Natural killer cell (primary cell): ENCODE measurements at regions not wholly inside any gene's neighbourhood (a gene's known extent, or its start where the extent isn't known, plus 50 kb on each side); places are given as distances from the start of the nearest gene placed in this dataset.

Experiments
- ATAC-seq, 3 donors: fragments of 150-1000 bp in 2 of 3; fragments of 200-7000 bp in 1 of 3; cut with Tn5 transposase; 1 replicate in 1 of 3; 2 replicates in 2 of 3; pipeline ENCODE4 v1.10.0; 2021; ENCODE audit warnings: mild to moderate bottlenecking in 2 of 3, moderate library complexity in 2 of 3
- DNase-seq, 2 donors: peaks; one replicate each; pipeline versions ENCODE4 v3.0.0 to v3.0.0-alpha.2; 2013 to 2021; ENCODE audit warnings: mixed read lengths in 1 of 2
- H3K27ac ChIP-seq: one replicate; pipeline ENCODE4 v1.5.1; 2013; ENCODE audit warnings: mild to moderate bottlenecking, low read length
- H3K27me3 ChIP-seq: one replicate; pipeline ENCODE4 v1.6.1; 2013; ENCODE audit warnings: low read length; ENCODE audit not compliant: control insufficient read depth, insufficient read depth
- H3K36me3 ChIP-seq: one replicate; pipeline ENCODE4 v1.6.1; 2013; ENCODE audit warnings: low read length; ENCODE audit not compliant: control insufficient read depth, insufficient read depth
- H3K4me1 ChIP-seq: one replicate; pipeline ENCODE4 v1.6.1; 2013; ENCODE audit warnings: low read length; ENCODE audit not compliant: control insufficient read depth, insufficient read depth
- H3K4me3 ChIP-seq: one replicate; pipeline ENCODE4 v1.5.1; 2013; ENCODE audit warnings: low read length
- H3K9me3 ChIP-seq: one replicate; pipeline ENCODE4 v1.6.1; 2013; ENCODE audit warnings: low read length; ENCODE audit not compliant: control insufficient read depth, insufficient read depth
- H3K27ac Mint-ChIP-seq, 2 donors: one replicate each; pipeline ENCODE4 v1.8.0; 2022; ENCODE audit warnings: mild to moderate bottlenecking in 2 of 2, mixed read lengths in 2 of 2, moderate library complexity in 1 of 2
- H3K27me3 Mint-ChIP-seq, 2 donors: one replicate each; pipeline ENCODE4 v1.8.0; 2022; ENCODE audit warnings: low read depth in 2 of 2, mixed read lengths in 2 of 2
- H3K36me3 Mint-ChIP-seq: one replicate; pipeline ENCODE4 v1.8.0; 2022; ENCODE audit warnings: mixed read lengths
- H3K4me1 Mint-ChIP-seq, 2 donors: one replicate each; pipeline ENCODE4 v1.8.0; 2022; ENCODE audit warnings: mixed read lengths in 2 of 2
- H3K4me3 Mint-ChIP-seq: one replicate; pipeline ENCODE4 v1.8.0; 2022; ENCODE audit warnings: mild to moderate bottlenecking, moderate library complexity, mixed read lengths
- H3K9me3 Mint-ChIP-seq, 2 donors: one replicate each; pipeline ENCODE4 v1.8.0; 2022; ENCODE audit warnings: mixed read lengths in 2 of 2
- WGBS: methylation state at CpG from one replicate; pipeline ENCODE4 v1.1.7; 2013; ENCODE audit warnings: missing lambda C conversion rate; ENCODE audit not compliant: insufficient coverage; 5-methylcytosine and 5-hydroxymethylcytosine counted together
- intact Hi-C: fragments of 100-400 bp; cut with micrococcal nuclease; formaldehyde crosslinking; loops from one replicate; pipeline ENCODE4 v1.14.2; 2022
- TF ChIP-seq, protein P1 (sequence below): fragments of 200-600 bp; IDR thresholded peaks from one replicate; pipeline ENCODE4 v1.8.0; 2022; ENCODE audit warnings: antibody characterized with exemption

DNA sequence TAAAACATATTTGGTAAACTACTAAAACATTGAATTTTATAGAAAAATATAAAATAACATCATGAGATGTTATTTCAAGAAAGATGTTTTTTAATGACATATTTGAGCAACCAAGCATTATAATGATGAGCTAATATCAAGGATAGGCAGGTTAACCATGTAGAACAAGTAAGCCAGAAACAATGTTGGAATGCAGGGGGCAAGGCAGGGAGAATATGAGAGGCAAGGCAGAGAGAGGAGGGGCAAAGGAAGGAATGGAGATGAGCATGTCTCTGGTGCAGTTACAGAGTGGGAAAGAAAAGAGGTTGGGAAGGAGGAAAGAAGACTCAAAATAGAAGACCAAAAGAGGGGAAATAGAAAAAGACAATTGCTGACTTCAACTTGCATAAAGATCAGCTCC, 390.4 kb downstream of the MCTP2 start:
- peaks cover 7 to 8% of the 10 kb centered on the region in 2 donors for H3K27me3 Mint-ChIP-seq
- H3K9me3 Mint-ChIP-seq = no peaks in the 10 kb centered on the region
- no peak overlapping the region for H3K27ac Mint-ChIP-seq
- intact Hi-C loops = no loop called here
- no peak for DNase-seq
- no peaks in the 10 kb centered on the region for H3K4me1 Mint-ChIP-seq
- H3K4me3 Mint-ChIP-seq = no peak overlapping the region
- Histone ChIP-seq H3K36me3 (no peaks in the 10 kb centered on the region), H3K27ac (no peak overlapping the region), H3K9me3 (no peaks in the 10 kb centered on the region), H3K4me3 (no peak overlapping the region), H3K27me3 (no peaks in the 10 kb centered on the region), H3K4me1 (no peaks in the 10 kb centered on the region)
- H3K36me3 Mint-ChIP-seq = no peaks in the 10 kb centered on the region
- no peak for ATAC-seq
- TF ChIP-seq, protein P1, sequence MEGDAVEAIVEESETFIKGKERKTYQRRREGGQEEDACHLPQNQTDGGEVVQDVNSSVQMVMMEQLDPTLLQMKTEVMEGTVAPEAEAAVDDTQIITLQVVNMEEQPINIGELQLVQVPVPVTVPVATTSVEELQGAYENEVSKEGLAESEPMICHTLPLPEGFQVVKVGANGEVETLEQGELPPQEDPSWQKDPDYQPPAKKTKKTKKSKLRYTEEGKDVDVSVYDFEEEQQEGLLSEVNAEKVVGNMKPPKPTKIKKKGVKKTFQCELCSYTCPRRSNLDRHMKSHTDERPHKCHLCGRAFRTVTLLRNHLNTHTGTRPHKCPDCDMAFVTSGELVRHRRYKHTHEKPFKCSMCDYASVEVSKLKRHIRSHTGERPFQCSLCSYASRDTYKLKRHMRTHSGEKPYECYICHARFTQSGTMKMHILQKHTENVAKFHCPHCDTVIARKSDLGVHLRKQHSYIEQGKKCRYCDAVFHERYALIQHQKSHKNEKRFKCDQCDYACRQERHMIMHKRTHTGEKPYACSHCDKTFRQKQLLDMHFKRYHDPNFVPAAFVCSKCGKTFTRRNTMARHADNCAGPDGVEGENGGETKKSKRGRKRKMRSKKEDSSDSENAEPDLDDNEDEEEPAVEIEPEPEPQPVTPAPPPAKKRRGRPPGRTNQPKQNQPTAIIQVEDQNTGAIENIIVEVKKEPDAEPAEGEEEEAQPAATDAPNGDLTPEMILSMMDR = no peak

GRCh38 chr15:94626949-94627348, 395.6 kb downstream of the MCTP2 start:
- 97% methylated on average over 3 of the region's 3 CpGs for WGBS
- no peak for ATAC-seq
- no peak for DNase-seq

GRCh38 chr15:94631608-94632007, 400.2 kb downstream of the MCTP2 start:
- peaks cover 0 to 14% of the 10 kb centered on the region in 2 donors for H3K4me1 Mint-ChIP-seq
- no peaks in the 10 kb centered on the region for H3K36me3 Mint-ChIP-seq
- peaks cover 25 to 36% of the 10 kb centered on the region in 2 donors for H3K27me3 Mint-ChIP-seq
- 0% methylated on average over 5 of the region's 6 CpGs for WGBS
- DNase-seq (no peak), ATAC-seq (no peak)
- no peak overlapping the region for H3K27ac Mint-ChIP-seq
- intact Hi-C loops = no loop called here
- Histone ChIP-seq H3K27ac (no peak overlapping the region), H3K27me3 (peaks cover 8% of the 10 kb centered on the region), H3K4me1 (peaks cover 5% of the 10 kb centered on the region), H3K36me3 (no peaks in the 10 kb centered on the region), H3K4me3 (no peak overlapping the region), H3K9me3 (no peaks in the 10 kb centered on the region)
- no peak overlapping the region for H3K4me3 Mint-ChIP-seq
- TF ChIP-seq, protein P1 = no peak
- H3K9me3 Mint-ChIP-seq = no peaks in the 10 kb centered on the region

More at GRCh38 chr15:94626949-94627348, 395.6 kb downstream of the MCTP2 start:
- Histone ChIP-seq H3K4me3 (no peak overlapping the region), H3K4me1 (peaks cover 5% of the 10 kb centered on the region), H3K27me3 (peaks cover 2% of the 10 kb centered on the region), H3K9me3 (no peaks in the 10 kb centered on the region), H3K36me3 (no peaks in the 10 kb centered on the region), H3K27ac (no peak overlapping the region)
- Mint-ChIP-seq H3K4me3 (no peak overlapping the region), H3K36me3 (no peaks in the 10 kb centered on the region), H3K27ac (no peak overlapping the region), H3K9me3 (no peaks in the 10 kb centered on the region), H3K4me1 (peaks cover 0 to 7% of the 10 kb centered on the region in 2 donors), H3K27me3 (peaks cover 10 to 14% of the 10 kb centered on the region in 2 donors)
- intact Hi-C loops = no loop called here
- TF ChIP-seq, protein P1 = no peak

DNA sequence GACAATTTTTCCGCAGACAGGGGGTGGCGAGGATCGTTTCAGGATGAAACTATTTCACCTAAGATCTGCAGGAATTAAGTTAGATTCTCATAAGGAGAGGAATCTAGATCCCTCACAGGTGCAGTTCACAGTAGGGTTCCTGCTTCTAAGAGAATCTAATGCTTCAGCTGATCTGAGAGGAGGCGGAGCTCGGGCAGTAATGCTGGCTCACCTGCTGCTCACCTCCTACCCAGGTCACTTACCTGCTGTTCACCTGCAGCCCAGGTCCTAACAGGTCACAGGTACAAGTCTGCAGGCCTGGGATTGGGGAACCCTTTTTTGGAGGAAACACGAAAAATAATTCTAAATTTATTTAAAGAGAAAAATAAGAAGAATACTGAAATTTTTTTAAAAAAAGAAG, 406.8 kb downstream of the MCTP2 start:
- no peak overlapping the region for H3K27ac Mint-ChIP-seq
- H3K36me3 Mint-ChIP-seq = no peaks in the 10 kb centered on the region
- DNase-seq (no peak), ATAC-seq (no peak)
- TF ChIP-seq, protein P1 = no peak
- Histone ChIP-seq H3K4me1 (no peaks in the 10 kb centered on the region), H3K36me3 (no peaks in the 10 kb centered on the region), H3K27ac (no peak overlapping the region), H3K9me3 (no peaks in the 10 kb centered on the region), H3K27me3 (peaks cover 6% of the 10 kb centered on the region), H3K4me3 (no peak overlapping the region)
- no peaks in the 10 kb centered on the region for H3K9me3 Mint-ChIP-seq
- intact Hi-C loops = no loop called here
- H3K27me3 Mint-ChIP-seq = peaks cover 27 to 37% of the 10 kb centered on the region in 2 donors
- H3K4me1 Mint-ChIP-seq = peaks cover 0 to 3% of the 10 kb centered on the region in 2 donors
- no peak overlapping the region for H3K4me3 Mint-ChIP-seq
- 94% methylated on average over 5 of the region's 6 CpGs for WGBS
